Progenitor cell of endocrine pancreas (in vitro differentiated cells): ENCODE measurements at regions not wholly inside any gene's neighbourhood (a gene's known extent, or its start where the extent isn't known, plus 50 kb on each side); places are given as distances from the start of the nearest gene placed in this dataset.

ENCODE experiments used
- DNase-seq: peaks from one replicate; pipeline ENCODE4 v3.0.0; 2021; ENCODE audit warnings: low spot score; ENCODE audit not compliant: unreplicated experiment
- H3K27ac Mint-ChIP-seq: 2 replicates; pipeline ENCODE4 v1.8.0; 2021; ENCODE audit warnings: mild to moderate bottlenecking, moderate library complexity, mixed read lengths
- H3K27me3 Mint-ChIP-seq: 2 replicates; pipeline ENCODE4 v1.8.0; 2021; ENCODE audit warnings: mixed read lengths
- H3K36me3 Mint-ChIP-seq: 2 replicates; pipeline ENCODE4 v1.8.0; 2022; ENCODE audit warnings: mixed read lengths; ENCODE audit not compliant: insufficient read depth
- H3K4me1 Mint-ChIP-seq: 2 replicates; pipeline ENCODE4 v1.8.0; 2021; ENCODE audit warnings: low read depth, mixed read lengths
- H3K4me3 Mint-ChIP-seq: 2 replicates; pipeline ENCODE4 v1.8.0; 2021; ENCODE audit warnings: low read depth, mild to moderate bottlenecking, moderate library complexity, mixed read lengths
- H3K9me3 Mint-ChIP-seq: 2 replicates; pipeline ENCODE4 v1.8.0; 2021; ENCODE audit warnings: low read depth, mixed read lengths
- CTCF ChIP-seq: fragments of 200-600 bp; sonication (generic); IDR thresholded peaks from one replicate; pipeline ENCODE4 v1.5.0; 2021; ENCODE audit warnings: antibody characterized with exemption, mild to moderate bottlenecking; ENCODE audit not compliant: unreplicated experiment

GRCh38 chr4:136311774-136312173 lies 1220.5 kb downstream of the PCDH18 start:
- TF ChIP-seq CTCF: no peak
- H3K27ac Mint-ChIP-seq: no peak overlapping the region
- no peaks in the 10 kb centered on the region for H3K9me3 Mint-ChIP-seq
- no peaks in the 10 kb centered on the region for H3K36me3 Mint-ChIP-seq
- H3K4me3 Mint-ChIP-seq: no peak overlapping the region
- H3K27me3 Mint-ChIP-seq: no peaks in the 10 kb centered on the region
- H3K4me1 Mint-ChIP-seq: no peaks in the 10 kb centered on the region
- DNase-seq: no peak

GRCh38 chr4:136307765-136308164 lies 1224.5 kb downstream of the PCDH18 start:
- no peak for DNase-seq
- H3K9me3 Mint-ChIP-seq: no peaks in the 10 kb centered on the region

GRCh38 chr4:136306361-136306760 lies 1225.9 kb downstream of the PCDH18 start:
- Mint-ChIP-seq H3K4me1 (no peaks in the 10 kb centered on the region), H3K27me3 (no peaks in the 10 kb centered on the region), H3K4me3 (no peak overlapping the region), H3K9me3 (no peaks in the 10 kb centered on the region), H3K36me3 (no peaks in the 10 kb centered on the region), H3K27ac (no peak overlapping the region)
- DNase-seq: no peak
- no peak for TF ChIP-seq CTCF

More at GRCh38 chr4:136307765-136308164, 1224.5 kb downstream of the PCDH18 start:
- H3K27ac Mint-ChIP-seq: no peak overlapping the region
- no peak overlapping the region for H3K4me3 Mint-ChIP-seq
- no peaks in the 10 kb centered on the region for H3K27me3 Mint-ChIP-seq
- H3K4me1 Mint-ChIP-seq: no peaks in the 10 kb centered on the region
- TF ChIP-seq CTCF: no peak
- H3K36me3 Mint-ChIP-seq: no peaks in the 10 kb centered on the region

GRCh38 chr4:136302566-136302965 lies 1229.7 kb downstream of the PCDH18 start:
- H3K4me3 Mint-ChIP-seq: no peak overlapping the region
- H3K9me3 Mint-ChIP-seq: no peaks in the 10 kb centered on the region
- no peaks in the 10 kb centered on the region for H3K27me3 Mint-ChIP-seq

GRCh38 chr4:136301749-136302495 lies 1230.4 kb downstream of the PCDH18 start:
- no peak for DNase-seq
- no peak for TF ChIP-seq CTCF
- Mint-ChIP-seq H3K27ac (no peak overlapping the region), H3K4me1 (no peaks in the 10 kb centered on the region), H3K9me3 (no peaks in the 10 kb centered on the region), H3K4me3 (no peak overlapping the region), H3K27me3 (no peaks in the 10 kb centered on the region), H3K36me3 (no peaks in the 10 kb centered on the region)

More at GRCh38 chr4:136302566-136302965, 1229.7 kb downstream of the PCDH18 start:
- no peak for TF ChIP-seq CTCF
- no peak for DNase-seq
- Mint-ChIP-seq H3K27ac (no peak overlapping the region), H3K4me1 (no peaks in the 10 kb centered on the region), H3K36me3 (no peaks in the 10 kb centered on the region)
